ENCODE measurements at regions not wholly inside any gene's neighbourhood (a gene's known extent, or its start where the extent isn't known, plus 50 kb on each side); places are given as distances from the start of the nearest gene placed in this dataset.

- Mint-ChIP-seq H3K9me3 (ENCODE audit: unreplicated experiment) (no peaks in the 10 kb centered on the region), H3K4me3 (ENCODE audit: unreplicated experiment) (no peak overlapping the region), H3K27me3 (ENCODE audit: low read depth, unreplicated experiment) (no peaks in the 10 kb centered on the region), H3K27ac (ENCODE audit: unreplicated experiment) (no peak overlapping the region), H3K36me3 (ENCODE audit: low read depth, unreplicated experiment) (no peaks in the 10 kb centered on the region), H3K4me1 (ENCODE audit: low read depth, unreplicated experiment) (peaks cover 18% of the 10 kb centered on the region)
- no peak overlapping the region for H2AFZ ChIP-seq (ENCODE audit: low read depth, low read length)
- no peak overlapping the region for H3K27ac ChIP-seq (ENCODE audit: low read depth, low read length)
- no peaks in the 10 kb centered on the region for H3K36me3 ChIP-seq (ENCODE audit: insufficient read depth, low read length)
- DNase-seq (ENCODE audit: low read depth) (no peak), FAIRE-seq (no peak)
- peaks cover 9% of the 10 kb centered on the region for H3K4me1 ChIP-seq (ENCODE audit: insufficient read depth, low read length)
- TF ChIP-seq EZH2 (IDR thresholded peaks at IDR 0.05; ENCODE audit: insufficient read depth, low read length): no peak
- TF ChIP-seq CTCF (IDR thresholded peaks at IDR 0.05; ENCODE audit: insufficient read depth, low read depth, low read length): no peak
- no peaks in the 10 kb centered on the region for H3K27me3 ChIP-seq (ENCODE audit: insufficient read depth, low read length)
- no peak overlapping the region for H3K4me3 ChIP-seq (ENCODE audit: insufficient read depth, low read depth, low read length)
- no peak overlapping the region for H3K4me2 ChIP-seq (ENCODE audit: low read length)
- no peak overlapping the region for H3K9ac ChIP-seq (ENCODE audit: low read length)
- H3K9me3 ChIP-seq (ENCODE audit: insufficient read depth, low read depth, low read length): no peaks in the 10 kb centered on the region
- H4K20me1 ChIP-seq (ENCODE audit: insufficient read depth, low read length): no peaks in the 10 kb centered on the region
- no peaks in the 10 kb centered on the region for H3K79me2 ChIP-seq (ENCODE audit: insufficient read depth, low read length)
Observed at GRCh38 chr11:27573024-27573423, 66.5 kb upstream of the LIN7C start.

GRCh38 chr11:27571154-27571810, 64.7 kb upstream of the LIN7C start:
- Mint-ChIP-seq H3K27me3 (ENCODE audit: low read depth, unreplicated experiment) (no peaks in the 10 kb centered on the region), H3K27ac (ENCODE audit: unreplicated experiment) (peak overlapping the region; percentile 74), H3K36me3 (ENCODE audit: low read depth, unreplicated experiment) (no peaks in the 10 kb centered on the region), H3K9me3 (ENCODE audit: unreplicated experiment) (no peaks in the 10 kb centered on the region), H3K4me1 (ENCODE audit: low read depth, unreplicated experiment) (peaks cover 18% of the 10 kb centered on the region), H3K4me3 (ENCODE audit: unreplicated experiment) (no peak overlapping the region)
- peak overlapping the region; percentile 50 for H3K4me2 ChIP-seq (ENCODE audit: low read length)
- H4K20me1 ChIP-seq (ENCODE audit: insufficient read depth, low read length): no peaks in the 10 kb centered on the region
- TF ChIP-seq CTCF (IDR thresholded peaks at IDR 0.05; ENCODE audit: insufficient read depth, low read depth, low read length): no peak
- TF ChIP-seq EZH2 (IDR thresholded peaks at IDR 0.05; ENCODE audit: insufficient read depth, low read length): no peak
- H3K4me3 ChIP-seq (ENCODE audit: insufficient read depth, low read depth, low read length): no peak overlapping the region
- H3K9me3 ChIP-seq (ENCODE audit: insufficient read depth, low read depth, low read length): no peaks in the 10 kb centered on the region
- H2AFZ ChIP-seq (ENCODE audit: low read depth, low read length): no peak overlapping the region
- H3K9ac ChIP-seq (ENCODE audit: low read length): no peak overlapping the region
- H3K27me3 ChIP-seq (ENCODE audit: insufficient read depth, low read length): no peaks in the 10 kb centered on the region
- H3K4me1 ChIP-seq (ENCODE audit: insufficient read depth, low read length): peaks cover 9% of the 10 kb centered on the region
- H3K79me2 ChIP-seq (ENCODE audit: insufficient read depth, low read length): no peaks in the 10 kb centered on the region
- H3K36me3 ChIP-seq (ENCODE audit: insufficient read depth, low read length): no peaks in the 10 kb centered on the region
- FAIRE-seq (no peak), DNase-seq (ENCODE audit: low read depth) (peak; percentile 76)
- H3K27ac ChIP-seq (ENCODE audit: low read depth, low read length): peak overlapping the region; percentile 25

- Histone ChIP-seq H3K36me3 (ENCODE audit: insufficient read depth, low read length) (no peaks in the 10 kb centered on the region), H3K79me2 (ENCODE audit: insufficient read depth, low read length) (no peaks in the 10 kb centered on the region), H3K27ac (ENCODE audit: low read depth, low read length) (no peak overlapping the region), H2AFZ (ENCODE audit: low read depth, low read length) (no peak overlapping the region), H3K4me3 (ENCODE audit: insufficient read depth, low read depth, low read length) (no peak overlapping the region), H3K4me1 (ENCODE audit: insufficient read depth, low read length) (peaks cover 9% of the 10 kb centered on the region), H3K27me3 (ENCODE audit: insufficient read depth, low read length) (no peaks in the 10 kb centered on the region), H3K9ac (ENCODE audit: low read length) (no peak overlapping the region), H4K20me1 (ENCODE audit: insufficient read depth, low read length) (no peaks in the 10 kb centered on the region), H3K9me3 (ENCODE audit: insufficient read depth, low read depth, low read length) (no peaks in the 10 kb centered on the region), H3K4me2 (ENCODE audit: low read length) (peak overlapping the region; percentile 50)
- Mint-ChIP-seq H3K36me3 (ENCODE audit: low read depth, unreplicated experiment) (no peaks in the 10 kb centered on the region), H3K27ac (ENCODE audit: unreplicated experiment) (peak overlapping the region; percentile 74), H3K9me3 (ENCODE audit: unreplicated experiment) (no peaks in the 10 kb centered on the region), H3K27me3 (ENCODE audit: low read depth, unreplicated experiment) (no peaks in the 10 kb centered on the region), H3K4me3 (ENCODE audit: unreplicated experiment) (no peak overlapping the region), H3K4me1 (ENCODE audit: low read depth, unreplicated experiment) (peaks cover 18% of the 10 kb centered on the region)
- FAIRE-seq (no peak), DNase-seq (ENCODE audit: low read depth) (no peak)
- TF ChIP-seq EZH2 (IDR thresholded peaks at IDR 0.05; ENCODE audit: insufficient read depth, low read length): no peak
- no peak for TF ChIP-seq CTCF (IDR thresholded peaks at IDR 0.05; ENCODE audit: insufficient read depth, low read depth, low read length)
Observed at GRCh38 chr11:27570542-27570941, 64.0 kb upstream of the LIN7C start.

All from astrocyte (in vitro differentiated cells and primary cell).